Skeletal muscle tissue (tissue), 3 donors: ENCODE measurements at regions not wholly inside any gene's neighbourhood (a gene's known extent, or its start where the extent isn't known, plus 50 kb on each side); places are given as distances from the start of the nearest gene placed in this dataset.

Source experiments
- H3K27ac ChIP-seq: one replicate; pipeline ENCODE4 v1.7.0; 2013; ENCODE audit warnings: mild to moderate bottlenecking, low read depth, low read length, inconsistent platforms
- H3K27me3 ChIP-seq, 3 donors: one replicate each; pipeline ENCODE4 v1.7.0; 2013; ENCODE audit warnings: low read length in 3 of 3; ENCODE audit not compliant: control insufficient read depth in 3 of 3, insufficient read depth in 3 of 3
- H3K36me3 ChIP-seq, 3 donors: one replicate each; pipeline ENCODE4 v1.7.0; 2013; ENCODE audit warnings: low read length in 3 of 3; ENCODE audit not compliant: control insufficient read depth in 3 of 3, insufficient read depth in 3 of 3
- H3K4me1 ChIP-seq, 3 donors: one replicate each; pipeline ENCODE4 v1.7.0; 2013; ENCODE audit warnings: low read length in 3 of 3, mild to moderate bottlenecking in 3 of 3; ENCODE audit not compliant: control insufficient read depth in 3 of 3, insufficient read depth in 3 of 3
- H3K4me3 ChIP-seq, 3 donors: one replicate each; pipeline ENCODE4 v1.7.0; 2013; ENCODE audit warnings: low read length in 3 of 3
- H3K9ac ChIP-seq, 3 donors: one replicate each; pipeline ENCODE4 v1.7.0; 2013; ENCODE audit warnings: low read length in 3 of 3, mild to moderate bottlenecking in 3 of 3, moderate library complexity in 2 of 3, low read depth in 1 of 3
- H3K9me3 ChIP-seq, 3 donors: one replicate each; pipeline ENCODE4 v1.7.0; 2013; ENCODE audit warnings: low read length in 3 of 3; ENCODE audit not compliant: control insufficient read depth in 3 of 3
- donor health status: Osteomylitis.

DNA sequence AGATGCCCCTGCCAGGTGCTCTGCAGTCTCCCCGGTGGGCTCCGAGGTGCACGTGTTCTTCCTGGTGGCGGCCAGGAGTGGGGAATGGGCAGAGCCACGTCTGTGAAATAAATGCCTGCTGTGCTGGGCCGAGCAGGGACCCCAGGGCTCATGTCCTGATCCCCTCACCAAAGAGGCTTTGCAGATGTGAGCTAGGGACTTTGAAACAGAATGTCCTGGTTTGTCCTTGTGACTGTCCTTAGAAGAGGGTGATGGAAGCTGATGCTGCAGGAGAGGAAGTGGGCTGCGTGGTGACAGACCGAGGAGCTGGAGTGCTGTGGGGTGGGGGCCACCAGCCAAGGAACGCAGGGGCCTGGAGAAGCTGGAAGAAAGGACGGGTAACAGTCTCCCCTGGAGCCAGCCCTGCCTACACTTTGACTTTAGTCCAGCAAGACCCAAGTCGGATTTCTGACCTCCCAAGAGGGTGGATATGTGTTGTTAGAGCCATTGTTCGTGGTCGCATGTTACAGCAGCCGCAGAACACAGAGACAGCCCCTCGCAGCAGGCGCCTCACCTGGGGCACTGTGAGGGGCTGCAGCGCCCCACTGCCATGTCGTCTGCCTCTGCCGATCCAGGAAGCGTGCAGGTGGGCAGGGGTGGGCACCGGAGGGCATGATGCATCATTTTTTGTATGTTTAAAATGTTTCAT lies 217.9 kb upstream of the CIBAR2 start:
- Histone ChIP-seq H3K36me3 (no peaks in the 10 kb centered on the region), H3K9ac (peak overlapping the region in 2 of 3 donors; percentile 7 to 70), H3K27me3 (no peaks in the 10 kb centered on the region), H3K4me1 (peaks cover 18 to 29% (median 26%) of the 10 kb centered on the region in 3 donors), H3K27ac (no peak overlapping the region), H3K4me3 (no peak overlapping the region), H3K9me3 (no peaks in the 10 kb centered on the region)

DNA sequence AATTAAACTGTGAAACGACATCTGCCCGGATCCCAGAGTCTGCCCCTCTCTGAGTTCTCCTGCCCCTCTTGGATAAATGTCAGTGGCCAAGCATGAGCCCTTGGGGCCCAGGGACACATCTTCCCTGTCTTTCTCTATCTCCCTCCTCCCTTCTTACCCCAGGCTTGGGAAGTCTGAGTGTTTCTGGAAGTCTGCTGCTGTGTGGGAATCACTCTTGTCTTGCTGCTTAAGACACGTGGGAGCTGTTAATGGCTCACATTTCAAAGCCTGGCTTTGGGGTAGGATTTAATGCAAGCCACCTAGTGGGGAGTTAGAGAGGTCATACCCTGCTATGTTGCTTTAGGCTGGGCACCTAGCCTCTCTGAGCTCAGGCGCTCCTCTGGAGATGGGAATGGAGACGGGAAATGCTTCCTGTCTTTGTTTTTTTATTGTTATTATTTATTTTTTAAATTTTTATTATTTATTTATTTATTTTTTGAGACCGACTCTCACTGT lies 218.5 kb upstream of the CIBAR2 start:
- H3K9me3 ChIP-seq = no peaks in the 10 kb centered on the region
- no peaks in the 10 kb centered on the region for H3K36me3 ChIP-seq
- H3K27me3 ChIP-seq = no peaks in the 10 kb centered on the region
- no peak overlapping the region for H3K27ac ChIP-seq
- H3K4me1 ChIP-seq = peaks cover 18 to 29% (median 27%) of the 10 kb centered on the region in 3 donors
- H3K4me3 ChIP-seq = no peak overlapping the region
- H3K9ac ChIP-seq = peak overlapping the region in 2 of 3 donors; percentile 7 to 70

DNA sequence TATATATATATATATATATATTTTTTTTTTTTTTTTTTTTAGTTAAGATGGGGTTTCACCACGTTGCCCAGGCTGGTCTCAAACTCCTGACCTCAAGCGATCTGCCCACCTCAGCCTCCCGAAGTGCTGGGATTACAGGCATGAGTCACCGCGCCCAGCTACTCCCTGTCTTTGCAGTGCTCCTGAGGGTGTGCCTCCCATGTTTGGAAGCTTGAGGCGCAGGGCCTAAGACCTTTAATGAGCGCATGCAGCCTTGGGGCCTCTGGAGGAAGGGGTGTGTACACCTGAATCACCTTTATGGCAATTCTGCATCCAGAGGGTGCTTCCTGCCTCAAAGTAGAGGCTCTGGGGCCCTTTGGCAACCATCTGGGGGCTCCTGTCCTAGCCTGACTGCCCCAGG lies 219.4 kb upstream of the CIBAR2 start:
- no peak overlapping the region for H3K9ac ChIP-seq
- no peaks in the 10 kb centered on the region for H3K27me3 ChIP-seq
- H3K4me1 ChIP-seq = peaks cover 18 to 29% (median 27%) of the 10 kb centered on the region in 3 donors
- no peaks in the 10 kb centered on the region for H3K36me3 ChIP-seq
- H3K27ac ChIP-seq = no peak overlapping the region
- no peak overlapping the region for H3K4me3 ChIP-seq
- H3K9me3 ChIP-seq = no peaks in the 10 kb centered on the region

DNA sequence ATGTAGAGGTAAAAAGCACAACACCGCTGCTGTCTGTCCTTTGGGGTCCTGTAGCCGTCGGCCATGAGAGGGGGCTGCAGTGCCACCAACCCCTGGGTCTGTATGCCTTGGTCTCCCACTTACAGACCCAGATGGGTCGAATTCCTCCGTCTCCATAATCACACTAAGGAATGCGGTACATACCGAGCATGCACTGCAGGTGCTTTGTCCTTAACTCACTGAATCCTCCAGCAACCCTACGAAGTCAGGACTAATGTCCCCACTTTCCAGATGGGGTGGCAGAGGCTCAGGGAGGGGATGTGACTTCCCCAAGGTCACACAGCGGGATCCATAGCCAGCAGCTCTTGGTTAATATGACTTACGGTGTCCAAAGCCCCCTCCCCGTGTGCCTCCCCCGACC lies 219.9 kb upstream of the CIBAR2 start:
- Histone ChIP-seq H3K27ac (no peak overlapping the region), H3K9me3 (no peaks in the 10 kb centered on the region), H3K36me3 (no peaks in the 10 kb centered on the region), H3K27me3 (no peaks in the 10 kb centered on the region), H3K4me3 (no peak overlapping the region), H3K4me1 (peaks cover 18 to 29% (median 27%) of the 10 kb centered on the region in 3 donors), H3K9ac (no peak overlapping the region)

DNA sequence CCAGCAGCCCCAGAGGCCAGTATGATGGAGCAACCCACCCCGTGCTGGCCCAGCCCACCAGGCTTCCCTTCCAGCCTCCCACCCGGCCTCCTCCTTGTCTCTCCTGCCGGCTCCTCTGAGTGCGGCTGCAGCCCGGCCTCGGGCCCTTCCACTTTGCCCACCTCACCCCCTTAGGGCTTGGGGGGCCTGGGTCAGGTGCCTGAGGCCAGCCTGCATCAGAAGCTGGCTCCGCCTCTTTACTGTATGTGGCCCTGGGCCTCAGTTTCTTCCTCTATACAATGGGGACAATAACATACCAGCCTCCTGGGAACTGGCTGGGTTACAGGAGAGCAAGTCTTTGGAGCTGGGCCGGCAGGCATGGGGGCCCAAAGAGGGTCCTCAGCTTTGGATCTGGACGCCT lies 221.1 kb upstream of the CIBAR2 start:
- Histone ChIP-seq H3K4me3 (no peak overlapping the region), H3K27me3 (no peaks in the 10 kb centered on the region), H3K36me3 (no peaks in the 10 kb centered on the region), H3K27ac (no peak overlapping the region), H3K9me3 (no peaks in the 10 kb centered on the region), H3K4me1 (peaks cover 18 to 26% (median 23%) of the 10 kb centered on the region in 3 donors), H3K9ac (no peak overlapping the region)

DNA sequence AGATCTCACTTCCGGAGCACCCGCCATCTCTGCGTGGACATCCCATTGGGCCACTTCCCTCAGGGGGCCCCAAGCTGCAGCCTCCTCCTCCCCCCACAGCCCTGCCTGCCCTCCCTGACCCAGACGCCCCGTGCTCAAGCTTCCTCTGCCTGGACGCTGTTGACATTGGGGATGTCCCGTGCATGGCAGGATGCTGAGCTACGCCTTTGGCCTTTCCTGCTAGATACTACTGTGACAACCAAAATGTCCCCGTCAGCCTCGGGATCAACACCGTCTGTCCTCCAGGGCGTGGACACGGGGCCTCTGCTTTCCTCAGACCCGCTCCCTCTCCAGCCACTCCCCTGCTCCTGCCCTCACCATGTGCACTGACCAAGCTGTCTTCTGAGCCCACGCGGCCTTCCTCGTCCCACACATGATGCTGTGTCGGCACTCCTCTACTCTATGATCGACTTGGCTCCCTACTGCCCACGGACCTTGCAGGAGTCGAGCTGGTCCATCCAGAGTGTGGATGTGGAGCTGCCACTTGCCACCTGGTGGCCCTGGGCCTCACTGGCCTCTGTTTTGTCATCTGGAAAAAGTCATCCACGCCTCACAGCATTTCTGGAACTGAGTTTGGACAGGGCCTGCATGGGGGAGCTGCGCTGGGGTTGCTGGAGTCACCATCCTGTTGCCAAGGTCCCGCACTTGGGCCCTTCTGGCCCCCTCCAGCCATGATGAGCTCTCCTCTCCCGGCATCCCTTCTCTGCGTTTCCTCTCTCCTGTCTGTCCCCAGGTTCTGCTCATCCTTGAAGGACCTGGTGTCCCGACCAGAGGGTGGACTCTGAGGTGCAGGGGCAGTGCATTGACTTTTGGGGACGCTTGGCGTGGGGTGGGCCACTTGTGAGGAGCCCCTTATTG lies 221.7 kb upstream of the CIBAR2 start:
- no peaks in the 10 kb centered on the region for H3K27me3 ChIP-seq
- no peaks in the 10 kb centered on the region for H3K9me3 ChIP-seq
- H3K4me3 ChIP-seq = no peak overlapping the region
- H3K36me3 ChIP-seq = no peaks in the 10 kb centered on the region
- no peak overlapping the region for H3K27ac ChIP-seq
- peaks cover 17 to 22% (median 18%) of the 10 kb centered on the region in 3 donors for H3K4me1 ChIP-seq
- H3K9ac ChIP-seq = no peak overlapping the region

DNA sequence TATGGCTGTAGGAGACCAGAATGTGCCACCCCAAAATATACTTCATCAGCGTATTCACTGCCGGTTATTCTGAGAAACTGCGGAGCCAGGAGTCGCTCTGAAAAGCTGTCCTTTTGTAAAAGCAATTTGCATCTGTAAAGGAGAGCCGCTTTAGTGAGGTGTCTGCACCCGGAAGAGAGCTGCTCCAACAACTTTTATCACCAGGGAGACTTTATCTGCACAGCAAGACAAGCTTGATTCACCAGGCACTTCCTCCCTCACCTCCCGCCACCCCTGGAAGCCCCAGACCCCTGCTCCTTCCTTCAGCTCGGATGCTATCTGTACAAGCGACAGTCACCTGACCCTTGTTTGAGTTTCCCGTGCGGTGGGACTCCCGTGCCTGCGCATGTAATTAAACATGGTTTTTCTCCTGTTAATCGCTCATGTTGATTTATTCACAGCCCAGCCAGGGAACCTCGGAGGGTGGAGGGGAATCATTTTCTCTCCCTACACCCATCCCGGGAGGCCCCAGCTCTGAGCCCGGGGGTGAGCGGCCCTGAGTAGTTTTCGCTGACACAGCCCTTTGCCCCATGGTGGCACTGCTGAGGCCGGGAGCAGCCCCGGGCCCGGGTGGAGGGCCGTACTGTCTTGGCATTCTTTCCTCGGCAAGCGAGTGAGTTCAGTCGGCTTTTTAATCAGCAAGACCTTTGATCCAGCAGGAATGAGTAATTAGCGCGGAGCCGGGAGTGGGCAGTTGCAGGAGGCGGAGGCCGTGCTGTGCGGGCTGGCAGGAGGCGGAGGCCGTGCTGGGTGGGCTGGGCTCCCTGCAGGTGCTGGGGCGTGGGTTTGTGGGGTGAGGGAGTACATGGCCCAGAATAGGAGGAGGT lies 222.7 kb upstream of the CIBAR2 start:
- H3K27ac ChIP-seq = no peak overlapping the region
- H3K4me3 ChIP-seq = no peak overlapping the region
- no peaks in the 10 kb centered on the region for H3K9me3 ChIP-seq
- peaks cover 10 to 15% (median 10%) of the 10 kb centered on the region in 3 donors for H3K4me1 ChIP-seq
- H3K9ac ChIP-seq = no peak overlapping the region
- no peaks in the 10 kb centered on the region for H3K36me3 ChIP-seq
- no peaks in the 10 kb centered on the region for H3K27me3 ChIP-seq

DNA sequence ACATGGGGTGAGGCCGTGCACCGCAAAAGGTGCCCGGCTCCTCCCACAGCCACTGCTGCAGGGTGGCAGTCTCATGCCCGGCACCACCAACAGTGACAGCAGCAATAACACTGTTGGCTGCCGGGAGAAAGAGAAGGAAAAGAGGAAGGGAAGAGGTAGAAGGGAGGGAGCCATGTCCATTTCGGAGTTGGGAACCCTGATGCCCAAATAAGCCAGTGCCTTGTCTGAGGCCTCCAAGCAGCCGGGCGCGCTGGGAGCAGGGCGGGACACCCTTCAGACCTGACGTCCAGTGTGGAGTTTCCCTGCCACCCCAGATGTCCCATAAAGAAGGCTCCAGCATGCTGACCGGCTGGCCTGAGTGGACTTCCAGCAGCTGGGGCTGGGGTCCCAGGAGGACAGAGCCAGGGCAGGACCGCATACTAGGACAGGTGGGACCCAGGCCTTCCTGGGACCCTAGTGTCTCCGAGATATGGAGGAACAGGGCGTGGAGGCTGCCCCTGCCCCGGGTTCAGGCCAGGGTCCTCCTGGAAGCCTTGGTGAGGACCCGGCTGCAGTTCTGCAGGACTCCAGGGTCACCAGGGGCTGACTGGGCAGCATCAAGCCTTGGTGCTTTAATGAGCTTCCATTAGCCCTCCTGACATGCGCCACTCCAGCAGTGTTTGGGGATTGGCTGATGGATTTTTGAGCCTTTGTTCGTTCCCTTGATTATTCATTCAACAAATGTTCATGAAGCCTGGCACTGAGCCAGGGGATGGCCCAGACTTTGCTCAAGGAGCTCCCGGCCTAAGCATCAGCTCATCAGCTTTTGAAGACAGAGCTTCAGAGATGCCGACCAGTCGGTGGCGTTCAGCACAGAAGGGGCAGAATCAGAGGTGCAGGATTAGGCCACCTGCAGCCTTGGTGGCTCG lies 223.6 kb upstream of the CIBAR2 start:
- Histone ChIP-seq H3K9ac (no peak overlapping the region), H3K36me3 (no peaks in the 10 kb centered on the region), H3K27ac (no peak overlapping the region), H3K4me3 (no peak overlapping the region), H3K27me3 (no peaks in the 10 kb centered on the region), H3K9me3 (no peaks in the 10 kb centered on the region), H3K4me1 (peaks cover under 1 to 6% (median under 1%) of the 10 kb centered on the region in 3 donors)
